Stimulated activated naive CD4-positive, alpha-beta T cell treated with Interleukin-2 at 50 U/mL for 16 hours (primary cell): ENCODE measurements at regions not wholly inside any gene's neighbourhood (a gene's known extent, or its start where the extent isn't known, plus 50 kb on each side); places are given as distances from the start of the nearest gene placed in this dataset.
"Not testable (repeated sequence)": the region's sequence is repeated elsewhere in the genome, so short reads cannot be mapped to it uniquely, and the experiment has no call there.

Source experiments
- DNase-seq: peaks from one replicate; lab custom pipeline; 2025; lab: John Stamatoyannopoulos, UW

- no peak for DNase-seq
Observed at GRCh38 chr6:105881608-105882007, 204.5 kb upstream of the PRDM1 start.

GRCh38 chr6:105880030-105880492 is 206.1 kb upstream of the PRDM1 start:
- DNase-seq: peak; percentile 24

GRCh38 chr6:105879146-105879545 is 207.0 kb upstream of the PRDM1 start:
- no peak for DNase-seq

- no peak for DNase-seq
Observed at GRCh38 chr6:105875974-105876640, 210.0 kb upstream of the PRDM1 start.

GRCh38 chr6:105874835-105875626 is 211.1 kb upstream of the PRDM1 start:
- no peak for DNase-seq

- DNase-seq: no peak
Observed at GRCh38 chr6:105873799-105874198, 212.3 kb upstream of the PRDM1 start.

- DNase-seq: no peak
Observed at GRCh38 chr6:105873211-105873704, 212.9 kb upstream of the PRDM1 start.

- no peak for DNase-seq
Observed at GRCh38 chr6:105872249-105872648, 213.9 kb upstream of the PRDM1 start.

GRCh38 chr6:105871542-105871941 is 214.6 kb upstream of the PRDM1 start:
- no peak for DNase-seq

GRCh38 chr6:105869835-105870440 is 216.2 kb upstream of the PRDM1 start:
- DNase-seq: no peak

GRCh38 chr6:105868823-105869460 is 217.2 kb upstream of the PRDM1 start:
- DNase-seq: no peak

GRCh38 chr6:105867821-105868220 is 218.3 kb upstream of the PRDM1 start:
- DNase-seq: no peak

GRCh38 chr6:105867277-105867676 is 218.9 kb upstream of the PRDM1 start:
- DNase-seq: no peak

- DNase-seq: no peak
Observed at GRCh38 chr6:105862936-105863607, 223.1 kb upstream of the PRDM1 start.

GRCh38 chr6:105860927-105861326 is 225.2 kb upstream of the PRDM1 start:
- not testable (repeated sequence) for DNase-seq

- no peak for DNase-seq
Observed at GRCh38 chr6:105859457-105859856, 226.7 kb upstream of the PRDM1 start.

GRCh38 chr6:105858639-105859038 is 227.5 kb upstream of the PRDM1 start:
- not testable (repeated sequence) for DNase-seq

- DNase-seq: no peak
Observed at GRCh38 chr6:105855433-105855832, 230.7 kb upstream of the PRDM1 start.

GRCh38 chr6:105853979-105854378 is 232.2 kb upstream of the PRDM1 start:
- DNase-seq: not testable (repeated sequence)

GRCh38 chr6:105851606-105852005 is 234.5 kb upstream of the PRDM1 start:
- DNase-seq: no peak

- DNase-seq: no peak
Observed at GRCh38 chr6:105851113-105851580, 235.0 kb upstream of the PRDM1 start.
